ENCODE measurements at regions not wholly inside any gene's neighbourhood (a gene's known extent, or its start where the extent isn't known, plus 50 kb on each side); places are given as distances from the start of the nearest gene placed in this dataset.

DNA sequence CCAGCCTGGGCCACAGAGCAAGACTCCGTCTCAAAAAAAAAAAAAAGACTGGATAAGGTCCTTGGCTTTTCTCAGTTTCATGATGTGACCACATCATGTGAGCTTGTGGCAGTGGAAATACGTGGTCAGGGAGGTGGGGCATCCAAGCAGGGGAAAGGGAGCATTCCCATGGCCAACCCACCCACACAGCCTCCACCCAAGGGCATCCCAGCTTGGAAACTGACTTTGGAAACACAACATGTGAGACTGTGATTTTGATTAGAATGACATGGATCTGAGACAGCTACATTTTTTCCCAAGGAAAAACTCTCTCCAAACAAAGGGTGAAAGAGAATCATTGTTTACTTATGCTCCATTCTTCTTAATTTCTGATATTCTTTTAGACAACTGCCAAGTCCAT lies 405.0 kb upstream of the ZNF507 start:
- DNase-seq (ENCODE audit: low read depth in 3 of 3), result no peak

- DNase-seq (ENCODE audit: low read depth in 3 of 3), result no peak
Observed at GRCh38 chr19:31943191-31943661, 402.2 kb upstream of the ZNF507 start.

GRCh38 chr19:31943778-31944177 lies 401.6 kb upstream of the ZNF507 start:
- DNase-seq (ENCODE audit: low read depth in 3 of 3), result no peak

DNA sequence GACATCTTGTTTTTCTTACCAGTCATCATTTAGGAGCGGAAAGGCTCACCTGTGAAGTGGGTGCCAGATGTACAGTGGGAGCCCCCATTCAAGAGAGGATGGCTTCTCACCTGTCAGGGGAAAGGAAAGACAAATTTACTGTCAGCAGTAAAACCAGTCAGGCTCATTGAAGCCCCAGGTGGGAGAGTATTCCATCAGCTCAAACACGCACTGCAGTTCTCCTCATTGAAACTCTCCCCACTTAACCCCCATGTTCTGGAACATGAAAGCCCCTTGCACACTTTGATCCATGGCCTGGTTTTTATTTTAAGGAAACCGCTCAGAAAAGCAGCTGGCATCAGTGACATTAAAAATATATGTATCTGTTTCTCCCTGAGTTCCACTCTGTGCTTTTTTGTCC lies 401.1 kb upstream of the ZNF507 start:
- DNase-seq (ENCODE audit: low read depth in 3 of 3), result no peak

- no peak for DNase-seq (ENCODE audit: low read depth in 3 of 3)
Observed at GRCh38 chr19:31946491-31946890, 398.9 kb upstream of the ZNF507 start.

DNA sequence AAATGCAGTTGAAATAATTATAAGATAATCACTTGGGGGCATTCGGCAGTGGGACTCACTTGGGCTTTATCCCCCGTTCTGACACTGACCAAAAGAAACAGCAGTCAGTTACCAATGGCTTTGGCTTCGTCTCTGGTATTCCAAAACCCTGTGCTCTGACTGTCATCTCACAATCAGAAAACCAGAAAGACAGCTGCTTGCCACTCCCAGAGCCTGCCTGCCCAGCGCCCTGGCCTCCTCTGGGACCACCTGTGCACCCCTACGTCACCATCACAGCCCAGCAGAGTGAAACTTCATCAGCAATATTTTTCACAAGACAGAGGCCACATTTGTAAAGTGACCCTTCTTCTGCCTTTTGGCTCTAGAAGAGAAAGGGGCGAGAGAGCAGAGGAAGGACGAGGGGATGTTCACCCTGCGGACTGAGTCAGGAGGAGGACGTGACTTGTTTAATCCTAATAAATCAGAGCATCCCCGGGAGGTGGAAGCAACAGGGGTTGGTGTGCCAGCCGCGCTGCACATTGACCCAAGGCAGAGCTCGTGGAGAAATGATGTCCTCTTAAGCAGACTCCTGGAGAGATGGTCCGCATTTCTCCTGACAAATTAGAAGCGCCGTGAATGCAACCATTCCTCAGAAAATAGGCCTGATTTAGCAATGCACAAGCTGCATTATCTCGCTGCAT lies 397.8 kb upstream of the ZNF507 start:
- DNase-seq (ENCODE audit: low read depth in 3 of 3), result no peak

GRCh38 chr19:31952693-31953092 lies 392.7 kb upstream of the ZNF507 start:
- DNase-seq (ENCODE audit: low read depth in 3 of 3), result no peak

GRCh38 chr19:31955061-31955460 lies 390.3 kb upstream of the ZNF507 start:
- no peak for DNase-seq (ENCODE audit: low read depth in 3 of 3)

DNA sequence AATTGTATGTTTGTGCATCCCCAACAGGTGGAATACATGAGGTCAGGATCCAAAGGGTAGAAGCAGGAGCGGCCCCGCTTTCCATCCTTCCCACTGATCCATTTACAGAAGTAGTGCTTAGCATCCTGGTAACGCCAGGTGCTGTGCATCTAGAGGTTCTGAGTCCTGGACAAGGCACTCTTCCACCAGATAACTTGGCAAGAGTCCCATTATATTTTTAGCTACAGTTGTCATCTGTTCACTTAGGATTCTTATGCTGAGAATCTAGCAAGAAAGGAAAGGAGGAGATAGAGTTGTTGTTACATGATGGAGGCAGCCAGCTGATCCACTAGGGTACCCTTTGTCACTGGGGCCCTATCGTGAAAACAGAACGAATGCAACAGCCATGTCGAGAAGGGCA lies 389.5 kb upstream of the ZNF507 start:
- no peak for DNase-seq (ENCODE audit: low read depth in 3 of 3)

DNA sequence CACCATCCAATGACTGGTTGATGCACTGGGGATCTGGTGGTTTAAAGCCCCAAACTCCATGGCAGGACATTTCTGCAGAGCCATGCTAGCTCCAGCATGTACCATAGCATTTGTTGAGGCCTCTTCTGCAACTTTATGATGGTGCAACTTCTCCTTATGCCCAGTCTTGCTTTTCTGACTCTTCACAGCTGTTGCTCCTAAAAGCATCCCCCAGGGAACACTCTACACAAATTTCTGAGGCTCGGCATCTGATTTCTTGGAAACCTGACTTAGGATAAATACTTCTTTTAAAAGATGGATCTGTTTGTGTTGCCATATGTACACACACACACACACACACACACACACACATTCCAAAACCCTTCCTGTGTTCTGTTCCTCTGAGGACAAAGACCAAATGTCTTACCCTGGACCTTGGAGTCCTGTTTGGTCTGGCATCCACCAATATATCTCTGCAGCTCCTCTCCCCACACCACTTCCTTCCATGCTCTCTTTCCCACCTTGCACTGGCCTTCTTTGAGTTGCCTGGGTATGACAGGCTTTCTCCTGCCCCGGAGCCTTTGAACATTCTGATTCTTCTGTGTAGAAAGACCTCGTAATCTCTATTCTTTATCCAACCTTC lies 388.5 kb upstream of the ZNF507 start:
- DNase-seq (ENCODE audit: low read depth in 3 of 3), result no peak

GRCh38 chr19:31957711-31958110 lies 387.7 kb upstream of the ZNF507 start:
- DNase-seq (ENCODE audit: low read depth in 3 of 3), result no peak

- DNase-seq (ENCODE audit: low read depth in 3 of 3), result no peak
Observed at GRCh38 chr19:31959527-31960018, 385.8 kb upstream of the ZNF507 start.

DNA sequence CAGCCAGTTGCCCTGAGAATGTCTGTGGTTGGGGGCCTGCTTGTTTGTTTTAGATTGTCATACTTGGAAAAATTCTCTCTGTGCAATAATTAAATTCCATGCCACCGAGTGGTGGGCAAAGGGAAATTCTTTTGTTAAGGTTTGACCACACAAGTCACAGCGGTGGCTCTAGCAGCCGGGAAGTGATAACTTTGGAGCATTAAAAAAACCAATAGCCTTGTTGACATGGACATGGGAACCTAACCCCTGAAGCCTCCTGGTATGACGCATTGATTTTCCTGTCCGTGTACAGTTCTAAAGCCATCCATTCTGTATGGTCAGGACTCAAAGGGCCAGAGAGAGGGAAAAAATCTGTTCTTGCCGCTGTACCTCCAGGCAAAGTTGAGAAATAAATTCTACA lies 384.9 kb upstream of the ZNF507 start:
- DNase-seq (ENCODE audit: low read depth in 3 of 3), result no peak

GRCh38 chr19:31961191-31961590 lies 384.2 kb upstream of the ZNF507 start:
- no peak for DNase-seq (ENCODE audit: low read depth in 3 of 3)

DNA sequence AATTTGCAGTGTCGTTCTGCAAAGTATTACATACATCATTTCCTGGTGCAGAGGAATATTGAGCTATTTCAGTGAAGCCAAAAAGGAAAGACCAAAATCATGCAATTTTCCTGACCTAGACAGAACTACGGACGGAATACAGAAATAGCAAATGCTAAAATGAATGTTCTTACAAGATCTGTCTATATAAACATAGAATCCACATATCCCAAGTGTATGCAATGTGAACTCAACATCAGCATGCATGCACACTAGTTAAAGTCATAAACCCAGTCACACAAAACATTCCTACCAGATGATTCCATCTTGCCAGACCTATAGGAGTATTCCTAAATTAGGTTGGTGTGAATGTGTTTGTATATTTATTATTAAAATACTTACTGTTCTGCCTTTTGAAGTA lies 383.7 kb upstream of the ZNF507 start:
- DNase-seq (ENCODE audit: low read depth in 3 of 3), result no peak

DNA sequence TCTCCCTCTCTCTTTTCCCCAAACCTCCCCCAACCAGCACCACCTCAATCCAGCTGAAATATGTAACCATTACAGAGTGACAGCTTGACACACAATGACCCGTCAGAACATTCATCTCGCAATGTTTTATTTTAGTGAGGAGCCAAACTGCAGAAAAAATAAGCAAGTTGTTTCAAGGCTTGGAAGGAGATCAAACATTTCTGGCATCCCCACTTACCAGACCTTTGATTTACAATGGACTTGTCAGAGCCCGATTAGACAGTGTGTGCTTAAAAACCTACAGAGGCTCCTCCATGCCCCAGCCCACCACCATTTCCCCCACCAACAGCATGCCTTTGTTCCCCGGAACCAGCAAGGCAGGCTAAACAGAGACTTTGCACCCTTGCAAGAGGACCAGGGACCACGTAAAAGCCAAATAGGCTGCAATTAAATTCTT lies 382.8 kb upstream of the ZNF507 start:
- DNase-seq (ENCODE audit: low read depth in 3 of 3), result no peak

- DNase-seq (ENCODE audit: low read depth in 3 of 3), result no peak
Observed at GRCh38 chr19:31963746-31964145, 381.7 kb upstream of the ZNF507 start.

DNA sequence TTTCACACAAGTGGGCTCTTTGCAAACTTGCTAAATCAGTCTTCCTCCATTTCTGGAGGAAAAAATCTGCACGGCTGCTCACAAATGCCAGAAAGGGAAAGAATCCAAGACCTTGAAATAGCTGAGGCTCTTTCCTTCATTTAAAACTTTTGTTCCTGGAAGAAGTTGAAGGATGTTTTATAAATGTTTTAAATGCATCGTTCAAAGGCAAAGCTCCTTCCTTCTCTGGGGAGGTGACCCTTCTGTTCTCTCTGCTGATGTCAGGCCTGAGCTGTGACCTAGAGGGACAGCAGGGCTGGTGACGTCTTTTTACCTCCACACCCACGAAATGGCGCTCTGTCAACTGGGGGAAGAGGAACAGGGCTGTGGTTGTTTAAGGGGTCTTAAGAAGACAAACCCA lies 376.4 kb upstream of the ZNF507 start:
- DNase-seq (ENCODE audit: low read depth in 3 of 3), result no peak

GRCh38 chr19:31970027-31970461 lies 375.4 kb upstream of the ZNF507 start:
- no peak for DNase-seq (ENCODE audit: low read depth in 3 of 3)

DNA sequence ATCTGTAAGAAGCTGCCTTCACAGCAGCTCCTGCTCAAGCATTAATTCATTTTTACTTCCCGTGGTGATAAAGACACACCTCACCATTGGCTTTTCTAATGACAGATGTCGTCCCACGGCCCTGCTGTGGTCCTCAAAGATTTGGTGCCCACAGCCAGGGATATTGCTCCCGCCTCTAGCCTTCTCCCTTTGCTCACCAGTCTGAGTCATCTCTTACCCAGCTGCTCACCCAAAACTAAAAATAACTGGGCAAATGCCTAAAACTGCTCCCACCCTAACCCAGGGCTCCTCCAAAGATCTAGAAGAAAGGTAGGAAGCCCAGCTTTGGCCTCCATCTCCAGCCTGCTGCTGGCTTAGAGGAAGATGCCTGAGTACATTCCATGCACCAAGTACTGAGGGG lies 371.1 kb upstream of the ZNF507 start:
- no peak for DNase-seq (ENCODE audit: low read depth in 3 of 3)

GRCh38 chr19:31974941-31975340 lies 370.5 kb upstream of the ZNF507 start:
- DNase-seq (ENCODE audit: low read depth in 3 of 3), result no peak

DNA sequence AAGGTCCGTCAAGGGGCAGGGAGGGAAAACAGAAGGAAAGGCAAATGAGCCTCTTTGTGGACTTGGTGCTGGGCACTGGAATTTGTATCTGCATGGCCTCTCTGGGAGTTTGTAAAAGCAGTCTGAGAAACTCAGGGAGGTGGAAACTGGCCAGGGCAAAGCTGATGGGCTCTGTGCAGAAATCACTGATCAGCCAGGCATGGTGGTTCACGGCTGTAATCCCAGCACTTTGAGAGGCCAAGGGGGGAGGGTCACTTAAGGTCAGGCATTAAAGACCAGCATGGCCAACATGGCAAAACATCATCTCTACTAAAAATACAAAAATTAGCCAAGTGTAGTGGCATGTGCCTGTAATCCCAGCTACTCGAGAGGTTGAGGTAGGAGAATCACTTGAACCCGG lies 369.9 kb upstream of the ZNF507 start:
- DNase-seq (ENCODE audit: low read depth in 3 of 3), result no peak

DNA sequence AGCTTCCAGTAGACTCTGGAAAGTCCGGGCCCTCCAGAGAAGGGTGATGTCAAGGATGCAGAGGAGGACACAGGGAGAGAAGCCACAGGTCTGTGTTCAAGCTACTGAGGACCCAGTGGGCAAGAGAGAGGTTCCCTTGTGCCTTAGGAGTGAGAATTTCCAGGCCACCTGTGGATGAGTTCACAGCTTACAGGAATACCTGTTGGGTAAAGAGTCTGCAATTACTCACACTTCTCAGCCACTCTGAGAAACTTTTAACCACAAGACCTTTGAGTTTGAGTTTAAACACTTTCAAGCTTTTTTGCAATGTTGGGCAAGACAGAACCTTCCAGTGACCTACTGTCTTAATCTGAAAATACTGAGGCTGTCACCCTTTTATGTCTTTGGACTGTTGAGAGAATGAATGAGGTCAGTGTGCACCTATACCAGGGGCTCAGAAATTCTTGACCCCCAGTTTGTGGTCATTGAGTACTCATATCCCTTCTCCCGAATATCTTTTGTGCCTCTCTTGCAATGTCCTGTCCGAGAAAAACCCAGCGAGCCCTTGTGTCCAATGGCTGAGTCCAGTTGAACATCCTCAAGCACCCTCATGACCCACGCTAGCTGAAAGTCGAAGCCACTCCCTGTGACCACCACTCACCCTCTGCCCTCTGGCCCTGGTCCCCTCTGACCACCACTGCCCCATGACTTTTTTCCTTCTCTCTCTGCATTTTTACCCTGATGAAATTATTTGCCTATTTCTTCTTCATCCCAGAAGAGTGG lies 368.5 kb upstream of the ZNF507 start:
- DNase-seq (ENCODE audit: low read depth in 3 of 3), result no peak
